Lower lobe of right lung (tissue), 2 donors: ENCODE measurements at regions not wholly inside any gene's neighbourhood (a gene's known extent, or its start where the extent isn't known, plus 50 kb on each side); places are given as distances from the start of the nearest gene placed in this dataset.

Experiments
- ATAC-seq, 2 donors: fragments of 200-7000 bp; cut with Tn5 transposase; one replicate each; pipeline ENCODE4 v1.9.1; 2020 to 2022; ENCODE audit warnings: mild to moderate bottlenecking in 2 of 2, moderate library complexity in 2 of 2
- DNase-seq: peaks from one replicate; pipeline ENCODE4 v3.0.0-alpha.2; 2020
- H3K27ac ChIP-seq: fragments of 200-600 bp; one replicate; pipeline ENCODE4 v1.8.0; 2022
- H3K27me3 ChIP-seq: fragments of 200-600 bp; one replicate; pipeline ENCODE4 v1.8.0; 2022; ENCODE audit warnings: low read depth
- H3K36me3 ChIP-seq: fragments of 200-600 bp; one replicate; pipeline ENCODE4 v1.8.0; 2022; ENCODE audit warnings: mild to moderate bottlenecking
- H3K4me1 ChIP-seq: fragments of 200-600 bp; one replicate; pipeline ENCODE4 v1.8.0; 2022
- H3K4me3 ChIP-seq: fragments of 200-600 bp; one replicate; pipeline ENCODE4 v1.8.0; 2022; ENCODE audit warnings: mild to moderate bottlenecking
- H3K9me3 ChIP-seq: fragments of 200-600 bp; one replicate; pipeline ENCODE4 v1.8.0; 2022
- intact Hi-C: fragments of 100-400 bp; cut with DNase I; formaldehyde crosslinking; loops from one replicate; pipeline ENCODE4 v1.11.0; 2022
- TF ChIP-seq, protein P1 (sequence below): fragments of 200-600 bp; IDR thresholded peaks from one replicate; pipeline ENCODE4 v1.8.0; 2022; ENCODE audit warnings: antibody characterized with exemption, mild to moderate bottlenecking
- donor health status: DM: no; HTN: yes; CAD: no; lungs with severe emphysema.

- TF ChIP-seq, protein P1, sequence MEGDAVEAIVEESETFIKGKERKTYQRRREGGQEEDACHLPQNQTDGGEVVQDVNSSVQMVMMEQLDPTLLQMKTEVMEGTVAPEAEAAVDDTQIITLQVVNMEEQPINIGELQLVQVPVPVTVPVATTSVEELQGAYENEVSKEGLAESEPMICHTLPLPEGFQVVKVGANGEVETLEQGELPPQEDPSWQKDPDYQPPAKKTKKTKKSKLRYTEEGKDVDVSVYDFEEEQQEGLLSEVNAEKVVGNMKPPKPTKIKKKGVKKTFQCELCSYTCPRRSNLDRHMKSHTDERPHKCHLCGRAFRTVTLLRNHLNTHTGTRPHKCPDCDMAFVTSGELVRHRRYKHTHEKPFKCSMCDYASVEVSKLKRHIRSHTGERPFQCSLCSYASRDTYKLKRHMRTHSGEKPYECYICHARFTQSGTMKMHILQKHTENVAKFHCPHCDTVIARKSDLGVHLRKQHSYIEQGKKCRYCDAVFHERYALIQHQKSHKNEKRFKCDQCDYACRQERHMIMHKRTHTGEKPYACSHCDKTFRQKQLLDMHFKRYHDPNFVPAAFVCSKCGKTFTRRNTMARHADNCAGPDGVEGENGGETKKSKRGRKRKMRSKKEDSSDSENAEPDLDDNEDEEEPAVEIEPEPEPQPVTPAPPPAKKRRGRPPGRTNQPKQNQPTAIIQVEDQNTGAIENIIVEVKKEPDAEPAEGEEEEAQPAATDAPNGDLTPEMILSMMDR, result no peak
- Histone ChIP-seq H3K4me3 (no peak overlapping the region), H3K36me3 (no peaks in the 10 kb centered on the region), H3K27me3 (no peaks in the 10 kb centered on the region), H3K4me1 (no peaks in the 10 kb centered on the region), H3K27ac (peak overlapping the region; percentile 12), H3K9me3 (no peaks in the 10 kb centered on the region)
- peak; percentile 61 for DNase-seq
- ATAC-seq, result peak; percentile 79 to 80
- intact Hi-C loops, result no loop called here
Measured at GRCh38 chr2:67974559-67975430, 88.0 kb downstream of the C1D start.

GRCh38 chr2:67977464-67977863, 85.3 kb downstream of the C1D start:
- intact Hi-C loops, result no loop called here
- peaks cover 4% of the 10 kb centered on the region for H3K9me3 ChIP-seq
- H3K36me3 ChIP-seq, result no peaks in the 10 kb centered on the region
- H3K4me3 ChIP-seq, result no peak overlapping the region
- ATAC-seq, result no peak
- no peaks in the 10 kb centered on the region for H3K27me3 ChIP-seq
- DNase-seq, result no peak
- TF ChIP-seq, protein P1, result no peak
- no peaks in the 10 kb centered on the region for H3K4me1 ChIP-seq
- H3K27ac ChIP-seq, result no peak overlapping the region

DNA sequence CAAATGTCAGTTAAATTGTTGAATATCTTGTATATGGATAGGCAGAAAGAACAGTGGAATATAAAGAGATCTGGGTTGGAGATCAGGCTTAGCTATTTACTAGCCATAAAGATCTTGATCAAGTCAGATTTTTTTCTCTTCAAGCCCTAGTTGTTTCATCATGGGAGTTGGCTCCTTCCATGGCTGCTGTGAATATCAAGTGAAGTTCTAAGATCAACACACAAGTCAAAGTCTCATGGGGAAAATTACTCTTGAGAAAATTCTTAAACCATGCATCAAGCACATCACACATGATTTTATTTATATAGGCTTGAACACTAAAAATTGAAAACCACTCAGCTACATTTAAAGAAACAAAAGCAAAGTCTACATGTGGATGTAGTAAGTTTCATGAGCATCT, 79.8 kb downstream of the C1D start:
- H3K4me1 ChIP-seq, result no peaks in the 10 kb centered on the region
- DNase-seq (no peak), ATAC-seq (no peak)
- H3K4me3 ChIP-seq, result no peak overlapping the region
- H3K27me3 ChIP-seq, result no peaks in the 10 kb centered on the region
- H3K9me3 ChIP-seq, result peaks cover 4% of the 10 kb centered on the region
- no peaks in the 10 kb centered on the region for H3K36me3 ChIP-seq
- no peak overlapping the region for H3K27ac ChIP-seq
- TF ChIP-seq, protein P1, result no peak
- intact Hi-C loops, result no loop called here

DNA sequence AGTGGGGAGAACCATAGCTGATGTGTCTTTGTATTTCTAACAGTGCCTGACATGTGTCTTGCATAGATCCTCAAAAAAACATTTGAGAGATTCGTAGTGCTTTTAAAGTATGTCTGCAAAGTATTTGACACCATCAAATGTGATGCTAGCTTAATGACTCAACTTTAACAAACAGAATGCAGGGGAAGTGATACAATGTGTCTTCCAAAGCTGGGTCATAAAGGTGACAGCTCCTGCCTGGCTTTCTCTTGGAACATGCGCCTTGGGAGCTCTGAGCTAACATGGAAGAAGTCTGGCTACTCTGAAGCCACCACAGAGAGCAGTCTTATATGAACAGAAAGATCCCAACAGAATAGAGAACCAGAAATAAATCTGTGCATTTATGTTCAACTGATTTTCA, 78.2 kb downstream of the C1D start:
- TF ChIP-seq, protein P1, result no peak
- Histone ChIP-seq H3K4me3 (no peak overlapping the region), H3K36me3 (no peaks in the 10 kb centered on the region), H3K27ac (no peak overlapping the region), H3K4me1 (no peaks in the 10 kb centered on the region), H3K9me3 (peaks cover 4% of the 10 kb centered on the region), H3K27me3 (no peaks in the 10 kb centered on the region)
- ATAC-seq (no peak), DNase-seq (no peak)
- intact Hi-C loops, result no loop called here

GRCh38 chr2:67985586-67985985, 77.2 kb downstream of the C1D start:
- peaks cover under 1% of the 10 kb centered on the region for H3K9me3 ChIP-seq
- no peaks in the 10 kb centered on the region for H3K27me3 ChIP-seq
- H3K27ac ChIP-seq, result no peak overlapping the region
- DNase-seq (no peak), ATAC-seq (no peak)
- TF ChIP-seq, protein P1, result no peak
- intact Hi-C loops, result no loop called here
- no peaks in the 10 kb centered on the region for H3K4me1 ChIP-seq
- no peak overlapping the region for H3K4me3 ChIP-seq
- H3K36me3 ChIP-seq, result no peaks in the 10 kb centered on the region
